Activated CD8-positive, alpha-beta memory T cell treated with anti-CD3 and anti-CD28 coated beads, Interleukin-2, amount 10 ng/mL, durations not matched to agents 7 days and 5 days (primary cell): ENCODE measurements at regions not wholly inside any gene's neighbourhood (a gene's known extent, or its start where the extent isn't known, plus 50 kb on each side); places are given as distances from the start of the nearest gene placed in this dataset.
A peak's percentile ranks its signal among the peaks of the same experiment; 100 is the strongest.
"Not testable (repeated sequence)": the region's sequence is repeated elsewhere in the genome, so short reads cannot be mapped to it uniquely, and the experiment has no call there.

Experiments
- ATAC-seq: fragments of 150-1000 bp; cut with Tn5 transposase; one replicate; pipeline ENCODE4 v1.10.0; 2021; ENCODE audit warnings: moderate library complexity
- CTCF ChIA-PET: fragments of 350-600 bp; sonication (Branson Sonifier 250); formaldehyde crosslinking; loops from one replicate; lab custom pipeline; 2021; ENCODE audit warnings: antibody characterized with exemption; lab: Charles Lee
- DNase-seq: peaks from one replicate; pipeline ENCODE4 v3.0.0-alpha.2; 2020
- H3K27ac Mint-ChIP-seq: one replicate; pipeline ENCODE4 v1.8.0; 2021; ENCODE audit warnings: mild to moderate bottlenecking, mixed read lengths
- H3K27me3 Mint-ChIP-seq: one replicate; pipeline ENCODE4 v1.8.0; 2021; ENCODE audit warnings: mixed read lengths
- H3K36me3 Mint-ChIP-seq: one replicate; pipeline ENCODE4 v1.8.0; 2021; ENCODE audit warnings: mild to moderate bottlenecking, mixed read lengths
- H3K4me1 Mint-ChIP-seq: one replicate; pipeline ENCODE4 v1.8.0; 2021; ENCODE audit warnings: mixed read lengths
- H3K4me3 Mint-ChIP-seq: one replicate; pipeline ENCODE4 v1.8.0; 2021; ENCODE audit warnings: mild to moderate bottlenecking, moderate library complexity, mixed read lengths
- H3K9me3 Mint-ChIP-seq: one replicate; pipeline ENCODE4 v1.8.0; 2022; ENCODE audit warnings: low read depth, mixed read lengths

GRCh38 chr4:49510238-49510637 is 524.2 kb downstream of the CWH43 start:
- H3K27me3 Mint-ChIP-seq, CTCF ChIA-PET, ATAC-seq, H3K4me3 Mint-ChIP-seq, DNase-seq, H3K4me1 Mint-ChIP-seq, H3K36me3 Mint-ChIP-seq, H3K27ac Mint-ChIP-seq: not testable (repeated sequence)
- H3K9me3 Mint-ChIP-seq: peaks cover 36% of the 10 kb centered on the region

- ATAC-seq, H3K27ac Mint-ChIP-seq, H3K4me1 Mint-ChIP-seq, DNase-seq, CTCF ChIA-PET, H3K36me3 Mint-ChIP-seq, H3K27me3 Mint-ChIP-seq, H3K4me3 Mint-ChIP-seq: not testable (repeated sequence)
- peaks cover 47% of the 10 kb centered on the region for H3K9me3 Mint-ChIP-seq
Observed at GRCh38 chr4:49511353-49511752, 525.3 kb downstream of the CWH43 start.

DNA sequence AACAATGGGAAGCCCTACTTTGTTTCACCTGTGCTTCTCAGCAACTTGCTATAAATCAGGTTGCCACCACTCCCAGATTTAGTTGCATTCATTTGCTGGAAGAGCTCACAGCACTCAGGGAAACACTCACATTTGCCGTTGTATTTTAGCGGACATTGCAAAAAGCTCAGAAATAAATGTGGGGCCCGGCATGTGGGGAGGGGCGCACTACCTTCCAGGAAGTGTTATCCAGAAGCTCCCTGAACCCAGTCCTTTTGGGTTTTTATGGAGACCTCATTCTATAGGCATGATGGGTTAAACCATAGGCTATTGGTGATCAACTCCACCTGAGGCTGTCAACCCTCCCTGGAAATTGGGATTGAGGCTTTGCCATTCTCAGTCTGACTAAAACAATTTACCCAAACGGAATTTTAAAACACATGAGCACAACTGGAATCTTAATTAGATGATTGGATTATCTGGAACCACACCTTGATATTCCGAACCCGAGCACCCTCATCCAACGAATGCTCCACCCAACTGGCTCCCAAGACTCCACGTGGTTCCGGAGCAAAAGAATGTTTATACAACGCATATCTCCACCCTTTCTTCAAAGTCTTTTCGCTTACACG is 525.9 kb downstream of the CWH43 start:
- H3K4me3 Mint-ChIP-seq, ATAC-seq, H3K27me3 Mint-ChIP-seq, H3K4me1 Mint-ChIP-seq, CTCF ChIA-PET, H3K27ac Mint-ChIP-seq, H3K36me3 Mint-ChIP-seq: not testable (repeated sequence)
- H3K9me3 Mint-ChIP-seq: peaks cover 48% of the 10 kb centered on the region
- DNase-seq: peak; percentile 46

GRCh38 chr4:49512641-49513545 is 526.8 kb downstream of the CWH43 start:
- H3K27me3 Mint-ChIP-seq, H3K4me1 Mint-ChIP-seq, H3K4me3 Mint-ChIP-seq, ATAC-seq, H3K27ac Mint-ChIP-seq, H3K36me3 Mint-ChIP-seq, CTCF ChIA-PET: not testable (repeated sequence)
- peaks cover 48% of the 10 kb centered on the region for H3K9me3 Mint-ChIP-seq
- peak; percentile 56 for DNase-seq

DNA sequence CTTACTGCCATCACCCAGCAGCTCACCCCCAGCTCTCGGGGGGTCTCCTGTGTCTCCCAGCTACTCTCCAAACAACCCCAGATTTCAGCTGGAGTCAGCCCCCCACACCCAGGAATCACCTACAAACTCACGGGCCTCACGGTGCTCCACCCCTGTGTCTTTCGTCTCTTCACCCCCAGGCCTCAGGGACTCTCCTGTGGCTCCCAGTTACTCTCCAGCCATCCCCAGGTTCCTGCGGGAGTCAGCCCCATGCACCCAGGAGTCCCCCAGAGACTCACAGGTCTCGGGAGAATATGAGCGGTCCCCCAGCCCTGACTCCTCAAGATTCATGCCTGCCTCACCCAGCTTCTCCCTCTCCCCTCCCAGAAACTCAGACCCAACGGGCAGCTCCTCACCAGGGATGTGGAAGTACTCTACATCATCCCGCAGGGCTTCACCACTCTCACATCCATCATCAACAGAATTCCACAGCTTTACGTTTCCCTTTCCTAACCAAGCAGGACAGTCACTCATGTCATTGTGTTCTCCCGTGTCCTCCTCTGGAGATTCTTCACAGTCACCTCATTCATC is 527.6 kb downstream of the CWH43 start:
- ATAC-seq, H3K36me3 Mint-ChIP-seq, DNase-seq, CTCF ChIA-PET, H3K27ac Mint-ChIP-seq, H3K27me3 Mint-ChIP-seq, H3K4me1 Mint-ChIP-seq, H3K4me3 Mint-ChIP-seq: not testable (repeated sequence)
- H3K9me3 Mint-ChIP-seq: peaks cover 48% of the 10 kb centered on the region

- H3K27ac Mint-ChIP-seq, H3K36me3 Mint-ChIP-seq, ATAC-seq, H3K4me1 Mint-ChIP-seq, H3K27me3 Mint-ChIP-seq, H3K4me3 Mint-ChIP-seq, CTCF ChIA-PET: not testable (repeated sequence)
- H3K9me3 Mint-ChIP-seq: peaks cover 48% of the 10 kb centered on the region
- peak; percentile 43 for DNase-seq
Observed at GRCh38 chr4:49514171-49514699, 528.2 kb downstream of the CWH43 start.

- H3K4me3 Mint-ChIP-seq, H3K4me1 Mint-ChIP-seq, H3K36me3 Mint-ChIP-seq, ATAC-seq, H3K27me3 Mint-ChIP-seq, DNase-seq, CTCF ChIA-PET, H3K27ac Mint-ChIP-seq: not testable (repeated sequence)
- H3K9me3 Mint-ChIP-seq: peaks cover 48% of the 10 kb centered on the region
Observed at GRCh38 chr4:49514841-49515240, 528.8 kb downstream of the CWH43 start.

GRCh38 chr4:49515241-49515640 is 529.2 kb downstream of the CWH43 start:
- H3K9me3 Mint-ChIP-seq: peaks cover 47% of the 10 kb centered on the region
- H3K27me3 Mint-ChIP-seq, CTCF ChIA-PET, ATAC-seq, H3K36me3 Mint-ChIP-seq, H3K4me1 Mint-ChIP-seq, H3K27ac Mint-ChIP-seq, DNase-seq, H3K4me3 Mint-ChIP-seq: not testable (repeated sequence)

DNA sequence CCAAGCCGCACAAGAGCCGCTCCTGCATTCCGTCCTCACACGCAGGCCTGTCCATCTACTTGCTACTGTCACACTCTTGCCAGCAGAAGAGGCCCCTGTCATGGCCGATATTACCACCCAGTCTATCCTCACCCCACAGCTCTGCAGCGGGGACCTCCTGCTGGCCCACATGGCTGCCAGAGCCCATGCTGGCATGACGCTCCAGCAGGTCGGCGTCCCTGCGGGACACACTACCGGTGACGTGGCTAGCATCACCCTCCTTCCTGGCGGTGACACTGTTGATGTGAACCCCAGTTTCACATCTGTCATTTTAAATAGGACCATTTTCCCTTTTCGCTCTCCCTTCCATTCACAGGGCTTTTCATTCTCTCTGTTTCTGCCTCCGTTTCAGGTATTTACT is 530.0 kb downstream of the CWH43 start:
- ATAC-seq, H3K36me3 Mint-ChIP-seq, CTCF ChIA-PET, H3K27ac Mint-ChIP-seq, H3K4me1 Mint-ChIP-seq, H3K27me3 Mint-ChIP-seq, DNase-seq, H3K4me3 Mint-ChIP-seq: not testable (repeated sequence)
- peaks cover 42% of the 10 kb centered on the region for H3K9me3 Mint-ChIP-seq

GRCh38 chr4:49516796-49517195 is 530.7 kb downstream of the CWH43 start:
- CTCF ChIA-PET: no interaction called here
- Mint-ChIP-seq H3K27me3 (no peaks in the 10 kb centered on the region), H3K9me3 (peaks cover 39% of the 10 kb centered on the region), H3K4me1 (no peaks in the 10 kb centered on the region), H3K4me3 (no peak overlapping the region), H3K27ac (no peak overlapping the region), H3K36me3 (peaks cover 6% of the 10 kb centered on the region)
- DNase-seq (no peak), ATAC-seq (no peak)

- H3K27ac Mint-ChIP-seq: not testable (repeated sequence)
Observed at GRCh38 chr4:49517485-49518205, 531.6 kb downstream of the CWH43 start.

DNA sequence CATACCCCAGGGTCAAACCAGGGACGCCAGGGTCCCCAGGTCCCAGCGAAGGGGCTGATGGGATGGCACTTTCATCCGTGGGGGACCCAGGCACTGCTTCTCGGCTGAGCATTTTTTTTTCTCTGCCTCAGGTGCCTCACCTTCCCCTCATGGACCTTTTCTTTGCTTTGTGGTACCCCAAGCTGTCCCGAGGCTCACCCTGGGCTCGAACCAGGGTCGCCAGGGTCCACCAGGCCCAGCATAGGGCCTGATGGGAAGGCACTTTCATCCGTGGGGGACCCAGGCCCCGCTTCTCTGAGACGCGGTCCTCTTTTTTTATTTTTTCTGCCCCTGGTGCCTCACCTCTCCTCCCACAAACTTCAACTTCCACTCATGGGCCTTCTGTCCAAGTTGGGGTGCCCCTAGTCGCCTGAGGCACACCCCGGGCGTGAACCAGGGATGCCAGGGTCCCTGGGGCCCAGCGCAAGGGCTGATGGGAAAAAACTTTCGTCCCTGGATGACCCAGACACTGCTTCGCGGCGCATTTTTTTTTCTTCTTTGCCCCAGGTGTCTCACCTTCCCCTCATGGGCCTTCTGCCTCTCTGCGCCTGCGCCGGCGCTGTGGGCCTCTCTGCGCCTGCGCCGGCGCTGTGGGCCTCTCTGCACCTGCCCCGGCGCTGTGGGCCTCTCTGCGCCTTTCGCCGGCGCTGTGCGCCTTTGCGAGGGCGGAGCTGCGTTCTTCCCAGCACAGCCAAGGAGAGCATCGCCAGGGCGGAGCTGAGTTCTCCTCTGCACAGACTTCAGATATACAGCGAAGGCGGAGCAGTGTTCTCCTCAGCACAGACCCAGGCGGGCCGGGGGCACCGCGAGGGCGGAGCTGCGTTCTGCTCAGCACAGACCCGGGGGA is 533.3 kb downstream of the CWH43 start:
- peaks cover 20% of the 10 kb centered on the region for H3K9me3 Mint-ChIP-seq
- ATAC-seq, H3K27ac Mint-ChIP-seq, DNase-seq, H3K36me3 Mint-ChIP-seq, H3K4me3 Mint-ChIP-seq, H3K27me3 Mint-ChIP-seq, H3K4me1 Mint-ChIP-seq, CTCF ChIA-PET: not testable (repeated sequence)

More at GRCh38 chr4:49517485-49518205, 531.6 kb downstream of the CWH43 start:
- ATAC-seq, DNase-seq, H3K4me3 Mint-ChIP-seq, CTCF ChIA-PET, H3K27me3 Mint-ChIP-seq, H3K36me3 Mint-ChIP-seq, H3K4me1 Mint-ChIP-seq: not testable (repeated sequence)
- peaks cover 32% of the 10 kb centered on the region for H3K9me3 Mint-ChIP-seq
